A673 (cell line): ENCODE measurements at regions not wholly inside any gene's neighbourhood (a gene's known extent, or its start where the extent isn't known, plus 50 kb on each side); places are given as distances from the start of the nearest gene placed in this dataset.

Experiments used
- BruUV-seq: library from RNA; stranded (reverse); fragments of 400-500 nt; replicated peaks from 2 replicates; lab custom pipeline; 2021; lab: Mats Ljungman, UMichigan
- CTCF ChIA-PET: fragments of 300-600 bp; sonication (Branson Sonifier 250); formaldehyde crosslinking; loops from one replicate; lab custom pipeline; 2022; ENCODE audit warnings: antibody characterized with exemption; lab: Charles Lee
- POLR2A ChIA-PET: fragments of 300-600 bp; sonication (Branson Sonifier 250); formaldehyde crosslinking; loops from one replicate; lab custom pipeline; 2022; ENCODE audit warnings: antibody characterized with exemption; ENCODE audit not compliant: low non-redundant PET; lab: Charles Lee
- DNase-seq: peaks from one replicate; pipeline ENCODE4 v3.0.0-alpha.2; 2015; ENCODE audit warnings: low spot score
- H3K27ac ChIP-seq: fragments of 200-600 bp; sonication (generic); 2 replicates; pipeline ENCODE4 v1.5.1; 2016; ENCODE audit warnings: mixed run types, low read depth, mild to moderate bottlenecking, mixed read lengths, antibody characterized with exemption, low read length; ENCODE audit not compliant: poor library complexity, severe bottlenecking
- H3K27me3 ChIP-seq: fragments of 200-600 bp; sonication (generic); replicated peaks from 2 replicates; pipeline ENCODE4 v1.6.1; 2017; ENCODE audit warnings: mixed run types, low read depth, mild to moderate bottlenecking, mixed read lengths, antibody characterized with exemption, low read length; ENCODE audit not compliant: insufficient read depth, poor library complexity
- H3K36me3 ChIP-seq: fragments of 200-600 bp; sonication (generic); 2 replicates; pipeline ENCODE4 v1.6.1; 2016; ENCODE audit warnings: mixed run types, mild to moderate bottlenecking, mixed read lengths, antibody characterized with exemption, low read length; ENCODE audit not compliant: insufficient read depth, poor library complexity, severe bottlenecking
- H3K4me1 ChIP-seq: fragments of 200-600 bp; sonication (generic); 2 replicates; pipeline ENCODE4 v1.6.1; 2017; ENCODE audit warnings: mixed run types, mild to moderate bottlenecking, mixed read lengths, antibody characterized with exemption, low read length; ENCODE audit not compliant: insufficient read depth, poor library complexity, severe bottlenecking
- H3K4me3 ChIP-seq: fragments of 200-600 bp; sonication (generic); 2 replicates; pipeline ENCODE4 v1.5.1; 2016; ENCODE audit warnings: low read depth, mixed run types, mild to moderate bottlenecking, mixed read lengths, low read length; ENCODE audit not compliant: poor library complexity, severe bottlenecking
- H3K9me3 ChIP-seq: fragments of 200-600 bp; sonication (generic); 2 replicates; pipeline ENCODE4 v1.6.1; 2016; ENCODE audit warnings: mixed run types, low read depth, mild to moderate bottlenecking, mixed read lengths, antibody characterized with exemption, low read length; ENCODE audit not compliant: poor library complexity, severe bottlenecking
- EZH2 ChIP-seq: fragments of 200-600 bp; sonication (generic); IDR thresholded peaks from 2 replicates; pipeline ENCODE4 v1.6.1; 2017; ENCODE audit warnings: borderline replicate concordance, low read depth, mild to moderate bottlenecking, mixed read lengths, antibody characterized with exemption, low read length; ENCODE audit not compliant: poor library complexity, severe bottlenecking
- intact Hi-C: fragments of 100-400 bp; cut with micrococcal nuclease; formaldehyde crosslinking; loops from one replicate; pipeline ENCODE4 v1.10.0; 2022; ENCODE audit not compliant: unreplicated experiment
- TF ChIP-seq, protein P1 (sequence below): fragments of 300-800, 200-600 bp; sonication (generic); conservative IDR thresholded peaks from 2 replicates; pipeline ENCODE4 v1.5.1; 2017; ENCODE audit warnings: low read depth, mild to moderate bottlenecking, antibody characterized with exemption, low read length, moderate library complexity, mixed read lengths

DNA sequence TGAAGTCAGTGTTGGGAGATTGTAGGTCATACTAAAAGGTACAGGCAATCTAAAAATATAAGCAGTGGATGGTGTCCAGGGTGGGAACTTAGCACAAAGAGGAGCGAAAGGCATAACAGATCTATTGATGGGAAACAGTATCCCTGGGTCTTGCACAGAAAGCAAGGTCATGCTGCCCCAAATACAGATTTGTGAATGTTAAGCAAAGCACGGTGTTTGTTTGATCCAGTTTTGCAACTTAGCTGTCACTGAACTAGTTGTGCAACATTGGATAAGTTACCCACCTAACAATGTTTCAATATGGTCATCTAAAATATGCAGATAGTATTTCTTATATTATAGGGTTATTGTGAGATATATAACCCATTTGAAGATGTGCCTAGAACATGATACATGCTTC is 162.9 kb downstream of the BLID start:
- no TSS peak for BruUV-seq
- no peak overlapping the region for H3K4me3 ChIP-seq
- intact Hi-C loops: no loop called here
- ChIA-PET POLR2A (no interaction called here), CTCF (no interaction called here)
- H3K4me1 ChIP-seq: no peaks in the 10 kb centered on the region
- no peak for DNase-seq
- H3K36me3 ChIP-seq: no peaks in the 10 kb centered on the region
- H3K9me3 ChIP-seq: no peaks in the 10 kb centered on the region
- H3K27ac ChIP-seq: no peak overlapping the region
- TF ChIP-seq EZH2: no peak
- TF ChIP-seq, protein P1, sequence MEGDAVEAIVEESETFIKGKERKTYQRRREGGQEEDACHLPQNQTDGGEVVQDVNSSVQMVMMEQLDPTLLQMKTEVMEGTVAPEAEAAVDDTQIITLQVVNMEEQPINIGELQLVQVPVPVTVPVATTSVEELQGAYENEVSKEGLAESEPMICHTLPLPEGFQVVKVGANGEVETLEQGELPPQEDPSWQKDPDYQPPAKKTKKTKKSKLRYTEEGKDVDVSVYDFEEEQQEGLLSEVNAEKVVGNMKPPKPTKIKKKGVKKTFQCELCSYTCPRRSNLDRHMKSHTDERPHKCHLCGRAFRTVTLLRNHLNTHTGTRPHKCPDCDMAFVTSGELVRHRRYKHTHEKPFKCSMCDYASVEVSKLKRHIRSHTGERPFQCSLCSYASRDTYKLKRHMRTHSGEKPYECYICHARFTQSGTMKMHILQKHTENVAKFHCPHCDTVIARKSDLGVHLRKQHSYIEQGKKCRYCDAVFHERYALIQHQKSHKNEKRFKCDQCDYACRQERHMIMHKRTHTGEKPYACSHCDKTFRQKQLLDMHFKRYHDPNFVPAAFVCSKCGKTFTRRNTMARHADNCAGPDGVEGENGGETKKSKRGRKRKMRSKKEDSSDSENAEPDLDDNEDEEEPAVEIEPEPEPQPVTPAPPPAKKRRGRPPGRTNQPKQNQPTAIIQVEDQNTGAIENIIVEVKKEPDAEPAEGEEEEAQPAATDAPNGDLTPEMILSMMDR: no peak
- no peaks in the 10 kb centered on the region for H3K27me3 ChIP-seq

DNA sequence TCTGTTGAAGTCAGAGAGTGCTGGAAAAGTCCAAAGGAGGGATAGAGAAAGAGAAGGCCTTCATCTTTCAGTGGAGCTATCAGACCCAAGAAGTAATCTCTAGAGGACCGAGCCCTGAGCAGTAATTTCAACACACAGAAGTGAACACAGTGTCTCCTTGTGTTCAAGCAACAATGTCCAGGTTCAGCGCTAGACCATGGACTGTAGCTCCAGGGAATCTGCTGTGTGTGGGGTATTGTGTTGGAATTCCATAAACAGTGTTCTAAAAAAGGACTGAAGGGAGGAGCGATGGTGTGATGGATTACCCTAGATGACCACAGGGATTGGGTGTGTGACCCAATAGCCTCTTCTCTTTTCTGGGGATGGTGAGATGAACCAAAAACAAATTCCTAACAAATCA is 165.9 kb downstream of the BLID start:
- no peak for DNase-seq
- Histone ChIP-seq H3K9me3 (peaks cover 4% of the 10 kb centered on the region), H3K27ac (no peak overlapping the region), H3K4me3 (no peak overlapping the region), H3K36me3 (no peaks in the 10 kb centered on the region), H3K27me3 (no peaks in the 10 kb centered on the region), H3K4me1 (no peaks in the 10 kb centered on the region)
- ChIA-PET CTCF (no interaction called here), POLR2A (no interaction called here)
- intact Hi-C loops: no loop called here
- no TSS peak for BruUV-seq
- TF ChIP-seq, protein P1: no peak
- no peak for TF ChIP-seq EZH2

DNA sequence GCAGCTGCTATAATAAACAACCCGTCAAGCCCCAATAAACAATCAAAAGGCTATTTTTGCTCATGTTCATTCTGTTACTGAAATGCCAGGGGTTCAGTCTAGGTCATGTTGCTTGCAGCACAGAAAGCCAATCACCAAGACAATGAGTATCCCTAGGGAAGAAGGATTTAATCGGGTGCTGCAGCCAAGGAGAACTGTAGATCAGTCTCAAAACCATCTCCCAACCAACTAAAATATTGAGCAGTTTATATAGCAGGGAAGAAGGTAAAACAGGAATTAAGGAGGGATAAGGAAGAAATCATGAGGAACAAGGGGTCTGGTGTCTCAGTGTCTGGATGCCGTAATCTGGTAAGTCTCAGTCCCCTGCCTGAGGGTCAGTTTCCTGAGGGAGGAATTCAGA is 169.5 kb downstream of the BLID start:
- POLR2A ChIA-PET: no interaction called here
- Histone ChIP-seq H3K4me1 (no peaks in the 10 kb centered on the region), H3K36me3 (no peaks in the 10 kb centered on the region), H3K9me3 (peaks cover 4% of the 10 kb centered on the region), H3K27me3 (no peaks in the 10 kb centered on the region), H3K4me3 (no peak overlapping the region), H3K27ac (no peak overlapping the region)
- no TSS peak for BruUV-seq
- TF ChIP-seq, protein P1: no peak
- no peak for TF ChIP-seq EZH2
- CTCF ChIA-PET: no interaction called here
- no peak for DNase-seq
- intact Hi-C loops: no loop called here
